Vagina (tissue), 2 donors: ENCODE measurements at regions not wholly inside any gene's neighbourhood (a gene's known extent, or its start where the extent isn't known, plus 50 kb on each side); places are given as distances from the start of the nearest gene placed in this dataset.

Experiments used
- CTCF ChIP-seq, 3 experiments: fragments of 450-650 bp in 2 of 3; fragments of 200-600 bp in 1 of 3; sonication (generic) in 1 of 3; IDR thresholded peaks; one replicate each; pipeline ENCODE4 v1.5.1; 2017 to 2019; ENCODE audit warnings: antibody characterized with exemption in 3 of 3, mild to moderate bottlenecking in 2 of 3, moderate library complexity in 2 of 3
- POLR2A ChIP-seq, 2 donors: fragments of 450-650 bp; IDR thresholded peaks; one replicate each; pipeline ENCODE4 v1.6.1; 2017; ENCODE audit warnings: antibody characterized with exemption in 2 of 2, mild to moderate bottlenecking in 2 of 2, moderate library complexity in 2 of 2
- POLR2AphosphoS5 ChIP-seq, 2 donors: sonication (generic); formaldehyde crosslinking; IDR thresholded peaks; one replicate each; pipeline ENCODE4 v1.9.0; 2017; ENCODE audit warnings: antibody characterized with exemption in 2 of 2, mild to moderate bottlenecking in 2 of 2, low read depth in 1 of 2; ENCODE audit not compliant: insufficient read depth in 1 of 2

DNA sequence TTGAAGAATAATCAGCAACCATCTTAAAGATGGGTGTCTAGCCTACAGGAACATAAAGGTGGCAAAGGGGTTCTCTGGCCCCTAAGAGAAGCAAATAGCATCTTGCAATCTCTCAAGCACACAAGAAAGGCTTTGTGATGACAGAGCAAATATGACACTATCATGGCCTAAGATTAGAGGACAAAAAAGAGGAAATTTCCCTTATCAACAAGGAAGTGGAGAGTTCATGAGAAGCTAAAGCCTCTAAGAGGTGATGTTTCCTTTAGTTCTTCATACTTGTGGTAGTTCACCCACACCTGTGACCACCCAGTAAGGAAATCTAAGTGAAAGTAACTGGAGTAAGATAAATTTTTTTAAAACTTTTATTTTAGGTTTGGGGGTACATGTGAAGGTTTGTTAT, 88.4 kb downstream of the OLIG3 start:
- TF ChIP-seq CTCF (IDR thresholded peaks at IDR 0.05) = no peak
- TF ChIP-seq POLR2A (IDR thresholded peaks at IDR 0.05) = no peak
- TF ChIP-seq POLR2AphosphoS5 (IDR thresholded peaks at IDR 0.05; ENCODE audit: insufficient read depth in 1 of 2, low read depth in 1 of 2) = no peak
